ENCODE measurements at regions not wholly inside any gene's neighbourhood (a gene's known extent, or its start where the extent isn't known, plus 50 kb on each side); places are given as distances from the start of the nearest gene placed in this dataset.
"Not testable (repeated sequence)": the region's sequence is repeated elsewhere in the genome, so short reads cannot be mapped to it uniquely, and the experiment has no call there.

DNA sequence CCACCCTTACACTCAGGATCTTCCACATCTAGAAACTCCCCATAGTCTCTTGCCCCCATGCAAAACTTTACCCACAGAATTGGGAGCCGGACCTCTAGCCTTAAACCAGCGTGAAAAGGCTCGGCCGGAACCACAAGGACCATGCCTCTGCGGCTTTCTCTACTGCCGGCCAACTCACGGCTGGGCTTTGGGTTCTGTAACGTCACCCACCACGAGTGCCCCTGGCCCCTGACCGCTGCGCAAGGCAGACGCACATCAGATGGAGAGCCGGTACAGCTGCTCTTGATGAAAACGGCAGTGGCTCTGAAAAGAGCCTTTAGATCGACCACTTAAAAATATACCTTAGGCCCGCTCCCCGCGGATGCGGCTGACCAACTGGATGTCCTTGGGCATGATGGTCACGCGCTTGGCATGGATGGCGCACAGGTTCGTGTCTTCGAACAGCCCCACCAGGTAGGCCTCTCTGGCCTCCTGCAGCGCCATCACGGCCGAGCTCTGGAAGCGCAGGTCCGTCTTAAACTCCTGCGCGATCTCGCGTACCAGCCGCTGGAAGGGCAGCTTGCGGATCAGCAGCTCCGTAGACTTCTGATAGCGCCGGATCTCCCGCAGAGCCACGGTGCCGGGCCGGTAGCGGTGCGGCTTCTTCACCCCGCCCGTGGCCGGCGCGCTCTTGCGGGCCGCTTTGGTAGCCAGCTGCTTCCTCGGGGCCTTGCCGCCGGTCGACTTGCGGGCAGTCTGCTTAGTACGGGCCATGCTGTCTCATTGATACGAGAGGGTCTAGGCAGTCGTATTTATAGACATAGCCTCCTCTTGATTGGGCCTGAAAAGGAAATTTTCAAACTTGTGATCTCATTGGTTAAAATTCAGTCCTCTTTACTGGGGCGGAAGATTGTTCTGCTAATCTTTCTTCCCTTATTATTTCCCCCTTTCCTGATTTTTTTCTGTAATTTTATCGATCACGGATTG lies 66.3 kb downstream of the FAM72C start:
- DNase-seq = not testable (repeated sequence)

DNA sequence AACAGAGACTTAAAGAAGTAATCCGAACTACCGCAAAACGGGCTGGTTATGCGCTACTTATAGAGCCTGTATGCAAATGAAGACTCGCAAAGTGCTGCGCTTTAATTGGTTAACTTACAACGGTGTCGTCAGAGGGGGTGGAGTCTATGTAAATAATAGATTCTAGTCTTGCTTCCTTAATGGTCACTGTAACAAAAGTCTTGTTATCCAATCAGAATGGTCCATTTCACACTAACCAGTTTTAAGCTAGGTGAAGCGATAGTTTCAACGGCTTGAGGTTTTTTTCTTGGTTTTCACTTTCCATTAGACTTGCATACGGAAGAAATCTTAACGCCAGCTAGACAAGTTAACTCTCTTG lies 67.2 kb downstream of the FAM72C start:
- DNase-seq = not testable (repeated sequence)

DNA sequence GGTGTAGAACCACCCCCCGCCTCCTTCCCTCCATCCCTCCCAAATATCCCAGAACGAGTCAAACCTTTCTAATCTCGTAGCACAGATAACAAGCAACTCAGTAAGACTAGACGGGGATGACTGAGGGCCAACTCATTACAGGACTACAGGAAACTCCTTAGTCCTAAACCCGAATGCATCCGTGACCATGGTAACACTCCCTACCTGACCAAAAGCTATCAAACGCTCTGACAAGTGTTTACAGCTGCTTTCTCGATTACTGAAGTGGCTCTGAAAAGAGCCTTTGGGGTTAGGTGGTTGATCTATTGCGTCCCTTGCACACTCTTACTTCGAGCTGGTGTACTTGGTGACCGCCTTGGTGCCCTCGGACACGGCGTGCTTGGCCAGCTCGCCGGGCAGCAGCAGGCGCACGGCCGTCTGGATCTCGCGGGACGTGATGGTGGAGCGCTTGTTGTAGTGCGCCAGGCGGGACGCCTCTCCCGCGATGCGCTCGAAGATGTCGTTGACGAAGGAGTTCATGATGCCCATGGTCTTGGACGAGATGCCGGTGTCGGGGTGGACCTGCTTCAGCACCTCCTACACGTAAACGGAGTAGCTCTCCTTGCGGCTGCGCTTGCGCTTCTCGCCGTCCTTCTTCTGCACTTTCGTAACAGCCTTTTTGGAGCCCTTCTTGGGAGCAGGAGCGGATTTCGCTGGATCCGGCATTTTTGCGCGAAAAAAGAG lies 67.7 kb downstream of the FAM72C start:
- DNase-seq = not testable (repeated sequence)

DNA sequence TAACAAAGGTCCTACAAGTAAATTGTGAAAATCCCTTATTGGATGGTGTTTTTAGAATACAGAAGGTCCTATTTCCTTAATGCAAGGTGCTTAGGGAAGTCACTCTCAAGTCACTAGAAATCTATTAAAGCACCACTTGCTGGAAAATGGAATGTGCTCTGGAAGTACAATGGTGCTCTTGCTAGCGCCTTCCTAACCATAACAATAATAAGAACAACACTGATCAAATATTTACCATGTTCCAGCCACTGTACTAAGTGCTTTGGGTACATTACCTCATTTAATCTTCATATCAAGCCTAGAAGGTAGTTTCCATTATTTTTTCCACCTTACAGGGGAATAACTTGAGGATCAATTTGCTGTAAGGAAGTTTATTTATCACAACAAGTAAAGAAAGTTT lies 75.4 kb downstream of the FAM72C start:
- DNase-seq = not testable (repeated sequence)

DNA sequence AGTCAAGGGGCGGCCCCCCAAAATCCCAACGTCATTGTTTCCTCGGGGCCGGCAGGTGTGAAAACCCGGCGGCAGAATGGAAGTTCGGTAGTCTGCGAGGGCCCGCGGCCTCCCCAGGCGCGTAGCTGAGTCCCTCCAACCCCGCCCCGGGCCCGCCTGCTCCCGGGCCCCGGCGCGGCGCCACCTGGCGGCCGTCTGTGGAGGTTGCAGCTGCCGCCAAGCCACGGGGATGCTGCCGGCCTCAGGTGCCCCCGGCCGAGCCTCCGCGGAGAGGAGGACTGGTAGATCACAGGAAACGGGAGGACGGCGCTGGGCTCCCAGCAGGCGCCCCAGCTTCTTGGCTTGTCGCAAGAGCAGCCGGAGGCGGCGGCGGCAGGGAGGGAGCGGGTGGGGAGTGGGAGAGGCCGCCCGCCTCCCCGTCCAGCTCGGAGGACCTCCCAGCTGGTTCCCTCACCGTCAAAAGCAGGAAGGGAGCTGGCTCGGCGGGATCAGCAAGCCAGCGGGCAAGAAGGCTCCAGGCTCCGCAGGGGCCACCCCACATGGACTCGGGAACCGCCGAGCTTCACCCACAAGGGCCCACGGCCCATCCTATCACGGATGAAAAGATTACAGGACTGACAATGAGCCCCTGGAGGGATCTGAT lies 86.7 kb downstream of the FAM72C start:
- peak; percentile 23 to 56 for DNase-seq

DNA sequence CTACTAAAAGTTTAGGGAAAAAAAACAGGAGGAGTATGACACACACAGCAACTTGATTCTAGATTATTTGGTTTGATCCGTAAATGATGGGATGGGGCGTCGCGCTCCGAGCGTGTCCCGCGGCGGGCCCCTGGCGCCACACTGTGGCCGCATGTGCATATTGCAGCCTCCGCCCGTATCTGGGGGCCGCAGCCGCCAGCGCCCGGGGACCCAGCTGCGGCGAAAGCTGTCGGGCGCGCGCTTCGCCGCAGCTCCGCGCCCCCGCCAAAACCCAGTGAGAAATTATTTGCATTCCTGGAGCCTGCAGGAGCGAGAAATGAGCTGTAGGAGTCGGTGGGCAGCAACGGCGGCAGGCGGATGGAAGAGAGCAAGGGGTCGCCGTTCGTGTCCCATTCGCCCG lies 87.3 kb downstream of the FAM72C start:
- not testable (repeated sequence) for DNase-seq

DNA sequence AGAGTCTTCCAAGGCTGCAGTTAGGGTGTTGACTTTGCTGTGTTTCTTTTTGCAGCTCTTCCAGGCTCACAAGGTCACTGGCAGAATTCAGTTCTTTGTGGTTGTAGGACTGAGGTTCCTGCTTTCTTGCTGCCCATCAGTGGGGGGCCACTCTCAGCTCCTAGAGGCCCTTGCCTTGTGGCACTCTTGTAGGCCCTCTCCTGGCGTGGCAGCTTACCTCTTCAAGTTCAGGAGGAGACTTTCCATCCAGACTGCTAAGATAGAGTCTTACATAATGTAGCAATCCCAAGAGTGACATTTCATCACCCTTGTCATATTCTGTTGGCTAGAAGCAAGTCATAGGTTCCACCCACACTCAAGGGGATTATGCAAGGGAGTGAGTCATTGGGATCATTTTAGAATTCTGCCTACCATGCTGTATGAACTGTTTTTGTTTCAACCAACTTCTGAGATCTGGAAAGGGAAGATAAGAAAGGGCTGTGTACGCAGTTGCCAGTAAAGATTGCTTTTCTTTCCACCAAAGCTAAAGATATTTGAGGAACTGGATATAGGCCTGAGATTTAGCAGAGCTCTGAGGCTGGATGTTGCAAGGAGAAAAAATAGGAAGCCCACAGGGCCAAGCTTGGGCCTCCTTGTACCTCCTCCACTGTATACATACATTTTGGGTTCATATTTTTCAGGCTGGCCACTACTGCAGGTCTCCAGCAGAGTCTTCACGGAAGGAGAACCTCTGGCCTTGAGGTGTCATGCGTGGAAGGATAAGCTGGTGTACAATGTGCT lies 91.8 kb downstream of the FAM72C start:
- not testable (repeated sequence) for DNase-seq

DNA sequence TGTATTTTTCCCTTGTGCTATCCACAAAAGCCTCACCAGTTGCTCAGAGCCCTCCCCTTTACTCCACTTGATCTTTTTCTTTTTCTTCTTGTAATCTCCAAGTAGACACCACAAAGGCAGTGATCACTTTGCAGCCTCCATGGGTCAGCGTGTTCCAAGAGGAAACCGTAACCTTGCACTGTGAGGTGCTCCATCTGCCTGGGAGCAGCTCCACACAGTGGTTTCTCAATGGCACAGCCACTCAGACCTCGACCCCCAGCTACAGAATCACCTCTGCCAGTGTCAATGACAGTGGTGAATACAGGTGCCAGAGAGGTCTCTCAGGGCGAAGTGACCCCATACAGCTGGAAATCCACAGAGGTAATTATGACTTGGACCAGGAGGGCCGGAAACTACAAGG lies 95.8 kb downstream of the FAM72C start:
- DNase-seq = not testable (repeated sequence)

DNA sequence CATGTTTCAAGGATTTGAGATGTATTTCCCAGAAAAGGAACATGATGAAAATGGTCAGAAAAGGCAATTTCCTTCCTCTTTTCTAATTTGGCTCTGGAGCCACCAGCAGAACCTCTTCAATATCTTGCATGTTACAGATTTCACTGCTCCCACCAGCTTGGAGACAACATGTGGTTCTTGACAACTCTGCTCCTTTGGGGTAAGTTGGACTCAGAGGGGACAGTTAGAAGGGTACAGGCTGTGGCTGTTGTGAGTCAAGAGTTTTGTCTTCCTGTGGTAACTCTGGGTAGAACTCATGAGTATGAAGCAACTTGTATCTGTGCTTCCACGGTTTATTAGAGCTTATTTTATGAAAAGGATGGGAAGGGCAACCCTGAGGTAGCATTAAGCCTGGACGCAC lies 97.2 kb downstream of the FAM72C start:
- DNase-seq = not testable (repeated sequence)

DNA sequence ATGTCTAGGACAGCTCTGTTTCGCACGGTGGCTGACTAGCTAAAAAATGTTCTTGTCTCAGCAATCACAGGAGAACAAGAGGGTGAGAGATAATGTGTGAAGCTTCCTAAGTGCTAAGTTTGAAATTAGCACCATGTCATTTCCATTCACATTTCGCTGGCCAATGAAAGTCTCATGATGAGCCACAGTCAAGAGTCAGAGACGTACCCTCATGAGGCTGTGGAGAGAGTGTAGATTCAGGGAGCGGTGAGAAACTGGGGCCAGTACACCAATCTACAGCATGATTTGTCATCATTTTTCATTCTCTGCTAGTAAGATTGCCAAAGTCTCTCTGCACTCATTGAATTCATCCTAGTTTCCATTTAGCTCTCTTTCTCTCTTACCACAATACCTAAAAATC lies 98.1 kb downstream of the FAM72C start:
- not testable (repeated sequence) for DNase-seq

DNA sequence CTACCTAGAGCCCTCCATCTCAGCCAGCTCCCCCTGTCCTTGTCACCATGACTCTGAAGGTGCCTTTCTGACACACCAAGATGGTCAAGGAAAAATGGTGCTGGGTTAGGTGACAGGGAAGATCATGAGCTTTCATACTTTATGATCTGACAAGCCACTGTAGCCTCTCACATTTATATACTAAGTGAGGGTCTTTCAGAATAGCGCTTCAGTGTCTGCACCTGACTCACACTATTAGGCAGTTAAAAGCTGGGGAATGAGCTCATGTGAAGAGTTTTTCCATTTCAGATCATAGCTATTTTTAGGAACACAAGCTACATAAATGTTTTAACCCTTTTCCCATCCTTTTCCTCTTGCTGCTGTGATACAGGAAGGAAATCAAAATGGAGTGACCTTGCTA lies 101.4 kb downstream of the FAM72C start:
- not testable (repeated sequence) for DNase-seq

DNA sequence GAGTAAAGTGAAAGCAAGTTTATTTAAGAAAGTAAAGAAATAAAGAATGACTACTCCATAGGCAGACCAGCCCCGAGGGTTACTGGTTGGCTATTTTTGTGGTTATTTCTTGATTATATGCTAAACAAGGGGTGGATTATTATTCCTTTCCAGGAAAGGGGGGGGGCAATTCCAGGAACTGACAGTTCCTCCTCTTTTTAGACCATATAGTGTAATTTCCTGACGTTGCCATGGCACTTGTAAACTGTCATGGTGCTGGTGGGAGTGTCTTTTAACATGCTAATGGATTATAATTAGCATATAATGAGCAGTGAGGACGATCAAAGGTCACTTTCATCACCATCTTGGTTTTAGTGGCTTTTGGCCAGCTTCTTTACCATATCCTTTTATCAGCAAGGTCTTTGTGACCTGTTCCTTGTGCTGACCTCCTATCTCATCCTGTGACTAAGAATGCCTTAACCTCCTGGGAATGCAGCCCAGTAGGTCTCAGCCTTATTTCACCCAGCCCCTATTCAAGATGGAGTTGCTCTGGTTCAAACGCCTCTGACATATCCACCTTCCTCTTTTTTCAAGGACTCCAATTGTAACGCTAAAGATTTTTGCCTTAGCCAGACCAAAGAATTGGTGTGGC lies 104.1 kb downstream of the FAM72C start:
- DNase-seq = not testable (repeated sequence)

DNA sequence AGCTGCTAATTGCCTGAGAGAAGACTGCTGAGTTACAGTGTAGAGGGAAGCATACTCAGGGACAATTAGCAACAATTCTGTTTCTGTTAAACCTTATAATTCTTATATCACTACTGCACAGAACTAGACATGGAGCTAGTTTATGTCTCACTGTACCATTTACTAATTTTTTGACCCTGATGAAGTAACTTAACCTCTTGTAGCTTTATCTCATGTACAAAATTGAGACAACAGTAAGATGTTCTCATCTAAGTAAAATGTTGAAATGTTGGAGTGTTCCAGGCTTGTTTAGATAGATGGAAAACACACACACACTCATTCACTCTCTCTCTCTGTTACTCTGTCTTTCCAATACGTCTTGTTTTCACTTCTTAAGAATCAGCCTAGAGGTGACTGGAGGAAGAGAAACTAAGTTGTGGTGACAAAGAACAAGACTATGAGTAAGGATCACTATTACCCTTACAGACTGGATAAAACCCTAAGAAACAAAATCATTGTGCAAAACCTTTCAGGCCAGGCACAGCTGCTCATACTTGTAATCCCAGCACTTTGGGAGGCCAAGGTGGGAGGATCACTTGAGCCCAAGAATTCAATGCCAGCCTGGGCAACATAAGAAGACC lies 107.8 kb downstream of the FAM72C start:
- DNase-seq = not testable (repeated sequence)

DNA sequence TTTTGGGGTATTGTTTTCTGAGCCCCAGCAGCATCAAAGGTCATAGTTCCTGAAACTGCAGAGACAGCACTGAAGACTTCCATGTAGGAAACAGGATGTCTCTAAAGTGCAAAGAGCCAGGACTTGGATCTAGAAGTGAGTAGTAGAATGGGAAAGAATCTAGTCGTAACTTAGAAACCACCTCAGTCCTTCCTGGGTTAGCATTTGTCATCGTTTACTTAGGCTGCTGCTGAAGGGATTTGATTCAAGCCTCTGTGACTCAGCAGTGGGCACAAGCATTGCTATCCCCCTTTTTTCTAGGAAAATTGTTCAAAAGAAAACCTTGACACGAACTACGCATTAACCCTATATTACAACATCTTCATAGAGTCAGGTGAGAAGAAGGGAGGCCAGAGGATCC lies 109.1 kb downstream of the FAM72C start:
- DNase-seq = not testable (repeated sequence)

DNA sequence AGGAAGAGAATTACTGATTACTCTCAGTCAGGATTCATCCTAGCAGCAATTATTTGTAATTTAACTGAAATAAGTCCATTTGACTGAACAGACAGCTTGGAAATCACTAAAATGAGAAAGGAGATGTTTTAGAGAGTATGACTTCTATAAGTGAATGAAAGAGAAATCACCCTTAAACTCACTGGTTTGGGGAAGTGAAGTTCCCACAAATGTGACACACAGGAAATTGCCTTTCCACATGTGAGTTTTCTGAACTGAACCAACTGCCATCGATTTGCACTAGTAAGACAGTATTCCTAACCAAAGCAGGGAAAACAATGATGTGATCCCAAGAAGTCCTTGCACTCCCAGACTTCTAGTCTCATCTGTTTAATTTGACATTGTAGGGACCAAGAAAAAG lies 110.5 kb downstream of the FAM72C start:
- DNase-seq = not testable (repeated sequence)

DNA sequence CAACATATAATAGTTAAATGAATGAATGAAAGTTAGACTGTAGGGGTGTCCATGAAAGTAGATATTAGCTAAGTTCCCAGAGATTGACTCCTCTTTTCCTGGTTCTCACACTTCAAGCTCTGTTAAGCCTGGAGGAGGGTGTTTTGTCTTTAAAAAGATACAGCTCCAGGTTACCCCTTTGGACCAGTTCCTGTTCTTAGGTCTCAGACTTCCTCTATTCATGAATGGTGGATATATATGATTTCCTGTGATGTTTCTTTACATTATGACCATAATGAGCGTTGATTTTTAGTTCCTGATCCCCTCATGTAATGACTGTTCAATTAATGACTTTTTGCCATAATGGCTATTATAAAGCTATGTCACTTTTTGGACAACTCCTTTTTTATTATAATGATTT lies 115.9 kb downstream of the FAM72C start:
- not testable (repeated sequence) for DNase-seq

DNA sequence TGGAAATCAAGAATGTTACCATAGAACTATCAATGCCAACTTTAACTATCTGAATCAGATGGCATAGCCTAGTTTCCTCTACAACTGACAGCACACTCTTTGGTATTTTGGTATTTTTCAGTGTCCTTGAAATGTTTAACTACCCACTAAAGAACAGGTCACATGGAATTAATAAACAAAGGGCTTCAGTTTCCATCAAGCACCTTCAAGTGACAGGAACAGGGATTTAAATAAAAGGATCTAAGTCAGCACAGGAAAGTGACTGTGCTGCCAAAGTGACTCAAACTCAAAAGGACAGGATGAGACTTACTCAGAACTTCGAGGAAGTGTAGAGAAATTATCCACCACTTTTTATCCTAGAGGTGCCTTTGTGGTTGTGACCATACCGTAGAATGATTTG lies 117.7 kb downstream of the FAM72C start:
- not testable (repeated sequence) for DNase-seq

DNA sequence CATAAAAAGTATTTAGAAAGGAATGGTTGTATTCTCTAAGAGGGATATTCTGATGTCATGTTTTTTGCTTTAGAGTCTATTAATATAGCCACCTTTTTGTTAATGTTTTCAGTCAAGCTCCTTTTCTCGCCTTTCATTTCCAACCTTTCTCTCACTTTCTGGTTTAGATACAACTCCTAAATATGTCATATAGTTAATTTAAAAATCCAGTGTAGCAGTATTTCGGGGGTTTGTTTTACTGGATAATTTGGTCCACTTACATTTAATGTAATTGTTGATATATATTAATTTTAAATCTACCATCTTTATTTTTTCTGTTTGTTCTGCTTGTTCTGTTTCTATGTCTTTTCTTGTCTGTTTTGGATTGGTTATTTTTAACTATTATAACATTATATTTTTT lies 121.1 kb downstream of the FAM72C start:
- DNase-seq = not testable (repeated sequence)

DNA sequence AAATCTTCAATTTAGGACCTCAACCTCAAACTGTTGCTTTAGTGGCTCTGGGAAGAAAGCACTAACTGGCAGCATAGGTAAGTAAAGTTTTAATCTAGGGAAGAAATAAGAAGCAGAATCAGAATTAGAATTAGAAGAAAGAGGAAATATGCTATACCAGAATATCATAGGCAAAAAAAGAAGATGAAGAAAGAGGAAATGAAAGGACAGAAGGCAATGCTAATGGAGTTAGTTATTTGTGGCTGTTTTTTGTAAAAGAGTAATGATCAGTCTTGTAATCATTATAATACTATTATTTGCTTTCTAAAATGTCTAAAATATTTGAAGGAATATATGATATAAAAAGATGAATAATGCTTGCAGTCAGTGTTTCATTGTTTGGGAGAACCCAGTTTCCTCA lies 122.9 kb downstream of the FAM72C start:
- not testable (repeated sequence) for DNase-seq

DNA sequence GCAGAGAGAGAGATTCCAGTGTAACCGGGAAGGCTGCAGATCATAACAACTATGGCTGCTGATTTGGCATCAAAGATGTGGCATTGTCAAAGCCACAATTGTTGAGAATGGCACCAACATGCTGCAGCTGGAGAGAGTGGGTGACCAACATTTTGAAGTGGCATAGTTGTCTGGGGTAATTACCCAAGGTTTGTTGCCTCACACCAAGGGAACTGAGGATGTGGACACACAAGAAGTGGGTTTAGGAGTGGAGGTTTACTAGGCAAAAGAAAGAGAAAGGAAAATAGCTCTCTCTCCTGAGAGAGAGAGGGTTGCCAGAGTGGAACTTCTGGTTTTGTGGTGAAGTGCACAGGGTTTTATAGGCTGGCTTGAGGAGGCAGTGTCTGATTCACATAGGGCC lies 126.6 kb downstream of the FAM72C start:
- DNase-seq = not testable (repeated sequence)

DNA sequence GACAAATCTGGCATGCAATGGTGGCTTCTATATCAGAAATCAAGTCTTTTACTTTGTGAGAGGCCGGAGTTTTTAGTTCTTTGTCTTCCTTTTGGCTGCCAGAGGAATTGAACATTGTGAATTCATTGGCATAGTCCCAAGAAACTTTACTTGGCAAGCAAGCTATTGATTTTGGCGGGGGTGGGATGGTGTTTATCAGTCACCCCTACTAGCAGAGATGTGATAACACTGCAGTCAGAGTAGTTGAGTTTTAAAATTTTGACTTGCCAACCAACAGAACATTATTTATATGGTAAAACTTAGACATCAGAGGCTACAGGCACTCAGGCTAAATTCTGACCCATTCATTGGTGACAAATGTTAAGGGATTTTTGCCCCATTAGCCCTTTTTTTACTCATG lies 129.7 kb downstream of the FAM72C start:
- DNase-seq = not testable (repeated sequence)

DNA sequence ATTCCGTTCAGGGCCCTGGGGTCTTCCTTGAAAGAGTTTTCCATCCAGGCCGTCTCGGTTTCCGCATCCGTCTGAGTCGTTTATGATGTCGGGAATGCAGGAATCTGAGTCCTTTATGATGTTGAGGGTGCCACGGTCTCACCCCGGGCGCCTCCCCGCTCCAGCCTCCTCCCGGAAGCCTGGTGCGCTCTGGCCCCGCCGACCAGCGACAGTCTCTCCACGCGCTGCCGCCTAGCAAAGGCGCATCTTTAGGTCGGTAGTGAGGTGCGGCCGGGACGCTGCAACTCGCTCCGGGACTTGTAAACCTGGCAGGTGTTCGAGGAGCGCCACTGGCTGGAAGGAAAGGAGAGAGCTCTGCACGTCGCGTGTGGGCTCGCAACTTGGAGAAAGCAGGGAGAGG lies 132.6 kb downstream of the FAM72C start:
- DNase-seq = not testable (repeated sequence)

Measured in SHP77 (cell line).